ACC112 (cell line): ENCODE measurements at regions not wholly inside any gene's neighbourhood (a gene's known extent, or its start where the extent isn't known, plus 50 kb on each side); places are given as distances from the start of the nearest gene placed in this dataset.

Source experiments
- H2AFZ ChIP-seq: fragments of 200-600 bp; sonication (generic); one replicate; pipeline ENCODE4 v1.6.0; 2017; ENCODE audit warnings: antibody characterized with exemption, low read length; ENCODE audit not compliant: unreplicated experiment
- H3K27ac ChIP-seq: fragments of 200-600 bp; sonication (generic); 2 replicates; pipeline ENCODE4 v1.5.1; 2014; ENCODE audit warnings: low read depth, mild to moderate bottlenecking, antibody characterized with exemption, low read length, moderate library complexity
- H3K27me3 ChIP-seq: fragments of 200-600 bp; sonication (generic); 2 replicates; pipeline ENCODE4 v1.6.1; 2014; ENCODE audit warnings: mild to moderate bottlenecking, antibody characterized with exemption, low read length, moderate library complexity, mixed read lengths; ENCODE audit not compliant: insufficient read depth
- H3K36me3 ChIP-seq: fragments of 200-600 bp; sonication (generic); 2 replicates; pipeline ENCODE4 v1.6.1; 2016; ENCODE audit warnings: mild to moderate bottlenecking, antibody characterized with exemption, low read length, moderate library complexity, mixed read lengths; ENCODE audit not compliant: insufficient read depth
- H3K4me1 ChIP-seq: fragments of 200-600 bp; sonication (generic); one replicate; pipeline ENCODE4 v1.6.1; 2016; ENCODE audit warnings: low read length, mixed read lengths; ENCODE audit not compliant: insufficient read depth, unreplicated experiment, control insufficient read depth
- H3K4me3 ChIP-seq: fragments of 200-600 bp; sonication (generic); 2 replicates; pipeline ENCODE4 v1.5.1; 2014; ENCODE audit warnings: mild to moderate bottlenecking, low read depth, low read length
- H3K79me2 ChIP-seq: fragments of 200-600 bp; sonication (generic); one replicate; pipeline ENCODE4 v1.6.0; 2016; ENCODE audit warnings: low read length; ENCODE audit not compliant: control insufficient read depth, unreplicated experiment, insufficient read depth

- no peaks in the 10 kb centered on the region for H3K4me1 ChIP-seq
- H3K27ac ChIP-seq = no peak overlapping the region
- peaks cover 91% of the 10 kb centered on the region for H3K27me3 ChIP-seq
- no peaks in the 10 kb centered on the region for H3K79me2 ChIP-seq
- H3K4me3 ChIP-seq = no peak overlapping the region
- H2AFZ ChIP-seq = no peak overlapping the region
- H3K36me3 ChIP-seq = no peaks in the 10 kb centered on the region
Observed at GRCh38 chr1:25150985-25151495, 81.3 kb downstream of the SYF2 start.

- H2AFZ ChIP-seq = no peak overlapping the region
- no peaks in the 10 kb centered on the region for H3K36me3 ChIP-seq
- no peaks in the 10 kb centered on the region for H3K4me1 ChIP-seq
- H3K79me2 ChIP-seq = no peaks in the 10 kb centered on the region
- H3K27me3 ChIP-seq = peaks cover 87% of the 10 kb centered on the region
- no peak overlapping the region for H3K27ac ChIP-seq
- H3K4me3 ChIP-seq = no peak overlapping the region
Observed at GRCh38 chr1:25148673-25149300, 83.5 kb downstream of the SYF2 start.

GRCh38 chr1:25146451-25146855 lies 85.8 kb downstream of the SYF2 start:
- Histone ChIP-seq H3K27me3 (peaks cover 84% of the 10 kb centered on the region), H3K4me1 (no peaks in the 10 kb centered on the region), H2AFZ (no peak overlapping the region), H3K79me2 (no peaks in the 10 kb centered on the region), H3K27ac (no peak overlapping the region), H3K4me3 (no peak overlapping the region), H3K36me3 (no peaks in the 10 kb centered on the region)

GRCh38 chr1:25145775-25146393 lies 86.4 kb downstream of the SYF2 start:
- no peaks in the 10 kb centered on the region for H3K79me2 ChIP-seq
- no peak overlapping the region for H2AFZ ChIP-seq
- no peak overlapping the region for H3K4me3 ChIP-seq
- no peaks in the 10 kb centered on the region for H3K36me3 ChIP-seq
- H3K27me3 ChIP-seq = peaks cover 82% of the 10 kb centered on the region
- H3K4me1 ChIP-seq = no peaks in the 10 kb centered on the region
- no peak overlapping the region for H3K27ac ChIP-seq

- Histone ChIP-seq H3K4me1 (no peaks in the 10 kb centered on the region), H3K27me3 (peaks cover 77% of the 10 kb centered on the region), H3K36me3 (no peaks in the 10 kb centered on the region), H3K79me2 (no peaks in the 10 kb centered on the region), H3K4me3 (no peak overlapping the region), H3K27ac (no peak overlapping the region), H2AFZ (no peak overlapping the region)
Observed at GRCh38 chr1:25140073-25140797, 92.1 kb downstream of the SYF2 start.

- Histone ChIP-seq H2AFZ (no peak overlapping the region), H3K27ac (no peak overlapping the region), H3K27me3 (peaks cover 75% of the 10 kb centered on the region), H3K79me2 (no peaks in the 10 kb centered on the region), H3K4me1 (no peaks in the 10 kb centered on the region), H3K36me3 (no peaks in the 10 kb centered on the region), H3K4me3 (no peak overlapping the region)
Observed at GRCh38 chr1:25137521-25138395, 94.5 kb downstream of the SYF2 start.

GRCh38 chr1:25137106-25137505 lies 95.2 kb downstream of the SYF2 start:
- H3K27ac ChIP-seq = no peak overlapping the region
- H2AFZ ChIP-seq = no peak overlapping the region

GRCh38 chr1:25135909-25136308 lies 96.4 kb downstream of the SYF2 start:
- Histone ChIP-seq H3K4me1 (no peaks in the 10 kb centered on the region), H2AFZ (no peak overlapping the region), H3K27me3 (peaks cover 80% of the 10 kb centered on the region), H3K36me3 (no peaks in the 10 kb centered on the region), H3K4me3 (no peak overlapping the region), H3K79me2 (no peaks in the 10 kb centered on the region), H3K27ac (no peak overlapping the region)

More at GRCh38 chr1:25137106-25137505, 95.2 kb downstream of the SYF2 start:
- Histone ChIP-seq H3K36me3 (no peaks in the 10 kb centered on the region), H3K4me3 (no peak overlapping the region), H3K27me3 (peaks cover 77% of the 10 kb centered on the region), H3K79me2 (no peaks in the 10 kb centered on the region), H3K4me1 (no peaks in the 10 kb centered on the region)

GRCh38 chr1:25134801-25135461 lies 97.4 kb downstream of the SYF2 start:
- no peaks in the 10 kb centered on the region for H3K4me1 ChIP-seq
- H3K27ac ChIP-seq = no peak overlapping the region
- H3K4me3 ChIP-seq = no peak overlapping the region
- no peaks in the 10 kb centered on the region for H3K79me2 ChIP-seq
- peaks cover 77% of the 10 kb centered on the region for H3K27me3 ChIP-seq
- no peaks in the 10 kb centered on the region for H3K36me3 ChIP-seq
- no peak overlapping the region for H2AFZ ChIP-seq

- H2AFZ ChIP-seq = no peak overlapping the region
- no peaks in the 10 kb centered on the region for H3K79me2 ChIP-seq
- no peaks in the 10 kb centered on the region for H3K36me3 ChIP-seq
- H3K4me1 ChIP-seq = no peaks in the 10 kb centered on the region
- peaks cover 74% of the 10 kb centered on the region for H3K27me3 ChIP-seq
- no peak overlapping the region for H3K27ac ChIP-seq
- H3K4me3 ChIP-seq = no peak overlapping the region
Observed at GRCh38 chr1:25134307-25134706, 98.0 kb downstream of the SYF2 start.
